Activated CD4-positive, alpha-beta T cell treated with anti-CD3 and anti-CD28 coated beads, Interleukin-2, amount 50 U/mL, for 16 hours (primary cell): ENCODE measurements at regions not wholly inside any gene's neighbourhood (a gene's known extent, or its start where the extent isn't known, plus 50 kb on each side); places are given as distances from the start of the nearest gene placed in this dataset.
"Not testable (repeated sequence)": the region's sequence is repeated elsewhere in the genome, so short reads cannot be mapped to it uniquely, and the experiment has no call there.

Experiments used
- DNase-seq: peaks from one replicate; pipeline ENCODE4 v3.0.0-alpha.2; 2020

- DNase-seq: no peak
Measured at GRCh38 chr21:35512346-35512745, 463.2 kb upstream of the RUNX1 start.

- DNase-seq: no peak
Measured at GRCh38 chr21:35511696-35512162, 462.6 kb upstream of the RUNX1 start.

GRCh38 chr21:35510957-35511695 is 462.0 kb upstream of the RUNX1 start:
- no peak for DNase-seq

GRCh38 chr21:35510294-35510693 is 461.2 kb upstream of the RUNX1 start:
- no peak for DNase-seq

GRCh38 chr21:35509001-35509704 is 460.1 kb upstream of the RUNX1 start:
- no peak for DNase-seq

- DNase-seq: no peak
Measured at GRCh38 chr21:35508139-35508888, 459.2 kb upstream of the RUNX1 start.

- DNase-seq: no peak
Measured at GRCh38 chr21:35507181-35507759, 458.2 kb upstream of the RUNX1 start.

- DNase-seq: no peak
Measured at GRCh38 chr21:35506771-35507170, 457.7 kb upstream of the RUNX1 start.

- DNase-seq: no peak
Measured at GRCh38 chr21:35506352-35506751, 457.2 kb upstream of the RUNX1 start.

GRCh38 chr21:35504951-35505466 is 455.9 kb upstream of the RUNX1 start:
- DNase-seq: no peak

- no peak for DNase-seq
Measured at GRCh38 chr21:35504277-35504676, 455.2 kb upstream of the RUNX1 start.

- no peak for DNase-seq
Measured at GRCh38 chr21:35503671-35504070, 454.6 kb upstream of the RUNX1 start.

GRCh38 chr21:35502821-35503220 is 453.7 kb upstream of the RUNX1 start:
- no peak for DNase-seq

GRCh38 chr21:35497522-35497921 is 448.4 kb upstream of the RUNX1 start:
- DNase-seq: not testable (repeated sequence)

- DNase-seq: no peak
Measured at GRCh38 chr21:35491920-35492678, 443.0 kb upstream of the RUNX1 start.

- DNase-seq: no peak
Measured at GRCh38 chr21:35491114-35491513, 442.0 kb upstream of the RUNX1 start.

- no peak for DNase-seq
Measured at GRCh38 chr21:35489389-35489980, 440.4 kb upstream of the RUNX1 start.

GRCh38 chr21:35488946-35489345 is 439.8 kb upstream of the RUNX1 start:
- DNase-seq: no peak

- no peak for DNase-seq
Measured at GRCh38 chr21:35485364-35485763, 436.3 kb upstream of the RUNX1 start.

GRCh38 chr21:35484851-35485250 is 435.7 kb upstream of the RUNX1 start:
- no peak for DNase-seq

- no peak for DNase-seq
Measured at GRCh38 chr21:35484032-35484431, 434.9 kb upstream of the RUNX1 start.
